SU-DHL-6 (cell line): ENCODE measurements at regions not wholly inside any gene's neighbourhood (a gene's known extent, or its start where the extent isn't known, plus 50 kb on each side); places are given as distances from the start of the nearest gene placed in this dataset.

Source experiments
- H2AFZ ChIP-seq: fragments of 200-600 bp; sonication (generic); 2 replicates; pipeline ENCODE4 v1.6.1; 2014; ENCODE audit warnings: low read depth, mild to moderate bottlenecking, moderate library complexity, mixed read lengths, antibody characterized with exemption, low read length; ENCODE audit not compliant: severe bottlenecking
- H3F3A ChIP-seq: fragments of 200-600 bp; shearing (Covaris generic); 2 replicates; pipeline ENCODE4 v1.6.0; 2016; ENCODE audit warnings: antibody characterized with exemption, mild to moderate bottlenecking; ENCODE audit not compliant: insufficient read depth
- H3K27ac ChIP-seq: fragments of 200-600 bp; sonication (generic); 2 replicates; pipeline ENCODE4 v1.5.1; 2016; ENCODE audit warnings: low read depth, mild to moderate bottlenecking, low read length, moderate library complexity, mixed read lengths
- H3K27me3 ChIP-seq: fragments of 200-600 bp; sonication (generic), shearing (Covaris generic); 2 replicates; pipeline ENCODE4 v1.6.0; 2014; ENCODE audit warnings: mild to moderate bottlenecking, low read length
- H3K36me3 ChIP-seq: fragments of 200-600 bp; sonication (generic); 2 replicates; pipeline ENCODE4 v1.6.1; 2014; ENCODE audit warnings: mild to moderate bottlenecking, low read length, mixed read lengths
- H3K4me2 ChIP-seq: fragments of 300-600, 200-600 bp; shearing (Covaris generic), sonication (generic); 2 replicates; pipeline ENCODE4 v1.6.0; 2014; ENCODE audit warnings: low read length, low read depth, mild to moderate bottlenecking; ENCODE audit not compliant: poor library complexity, severe bottlenecking
- H3K4me3 ChIP-seq: fragments of 200-600 bp; sonication (generic); 2 replicates; pipeline ENCODE4 v1.5.1; 2014; ENCODE audit warnings: antibody characterized with exemption, low read length, mild to moderate bottlenecking, mixed read lengths; ENCODE audit not compliant: insufficient read depth, poor library complexity, severe bottlenecking
- H3K79me2 ChIP-seq: fragments of 200-600 bp; sonication (generic); 2 replicates; pipeline ENCODE4 v1.6.1; 2014; ENCODE audit warnings: mild to moderate bottlenecking, low read length, moderate library complexity; ENCODE audit not compliant: insufficient read depth
- H3K9ac ChIP-seq: fragments of 200-600 bp; sonication (generic); 2 replicates; pipeline ENCODE4 v1.7.0; 2014; ENCODE audit warnings: mild to moderate bottlenecking, low read length
- H3K9me2 ChIP-seq: fragments of 200-600 bp; sonication (generic); replicated peaks from 2 replicates; pipeline ENCODE4 v1.6.1; 2014; ENCODE audit warnings: low read length; ENCODE audit not compliant: insufficient read depth
- H3K9me3 ChIP-seq: fragments of 200-600 bp; sonication (generic); 2 replicates; pipeline ENCODE4 v1.6.1; 2014; ENCODE audit warnings: low read length, mixed read lengths; ENCODE audit not compliant: insufficient read depth
- H4K20me1 ChIP-seq: fragments of 200-600 bp; sonication (generic); 2 replicates; pipeline ENCODE4 v1.6.1; 2014; ENCODE audit warnings: low read depth, mild to moderate bottlenecking, antibody characterized with exemption, low read length, moderate library complexity, mixed read lengths
- EZH2phosphoT487 ChIP-seq: fragments of 200-600 bp; sonication (generic), shearing (Covaris generic); conservative IDR thresholded peaks from 2 replicates; pipeline ENCODE4 v1.6.1; 2018; ENCODE audit warnings: mild to moderate bottlenecking, antibody characterized with exemption, low read length, moderate library complexity, mixed read lengths
- TF ChIP-seq, protein P1 (sequence below): fragments of 200-600 bp; sonication (generic); IDR thresholded peaks from one replicate; pipeline ENCODE4 v1.5.1; 2017; ENCODE audit warnings: antibody characterized with exemption, mild to moderate bottlenecking, low read length, moderate library complexity; ENCODE audit not compliant: insufficient read depth, poor library complexity, severe bottlenecking

- H3K27ac ChIP-seq: no peak overlapping the region
- no peak overlapping the region for H3K9ac ChIP-seq
- H3K9me3 ChIP-seq: no peaks in the 10 kb centered on the region
- H3F3A ChIP-seq: no peaks in the 10 kb centered on the region
- no peak overlapping the region for H2AFZ ChIP-seq
- H3K4me2 ChIP-seq: no peak overlapping the region
- H4K20me1 ChIP-seq: no peaks in the 10 kb centered on the region
- H3K4me3 ChIP-seq: no peak overlapping the region
- no peaks in the 10 kb centered on the region for H3K27me3 ChIP-seq
- H3K36me3 ChIP-seq: no peaks in the 10 kb centered on the region
- no peaks in the 10 kb centered on the region for H3K79me2 ChIP-seq
- TF ChIP-seq EZH2phosphoT487: no peak
- TF ChIP-seq, protein P1, sequence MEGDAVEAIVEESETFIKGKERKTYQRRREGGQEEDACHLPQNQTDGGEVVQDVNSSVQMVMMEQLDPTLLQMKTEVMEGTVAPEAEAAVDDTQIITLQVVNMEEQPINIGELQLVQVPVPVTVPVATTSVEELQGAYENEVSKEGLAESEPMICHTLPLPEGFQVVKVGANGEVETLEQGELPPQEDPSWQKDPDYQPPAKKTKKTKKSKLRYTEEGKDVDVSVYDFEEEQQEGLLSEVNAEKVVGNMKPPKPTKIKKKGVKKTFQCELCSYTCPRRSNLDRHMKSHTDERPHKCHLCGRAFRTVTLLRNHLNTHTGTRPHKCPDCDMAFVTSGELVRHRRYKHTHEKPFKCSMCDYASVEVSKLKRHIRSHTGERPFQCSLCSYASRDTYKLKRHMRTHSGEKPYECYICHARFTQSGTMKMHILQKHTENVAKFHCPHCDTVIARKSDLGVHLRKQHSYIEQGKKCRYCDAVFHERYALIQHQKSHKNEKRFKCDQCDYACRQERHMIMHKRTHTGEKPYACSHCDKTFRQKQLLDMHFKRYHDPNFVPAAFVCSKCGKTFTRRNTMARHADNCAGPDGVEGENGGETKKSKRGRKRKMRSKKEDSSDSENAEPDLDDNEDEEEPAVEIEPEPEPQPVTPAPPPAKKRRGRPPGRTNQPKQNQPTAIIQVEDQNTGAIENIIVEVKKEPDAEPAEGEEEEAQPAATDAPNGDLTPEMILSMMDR: no peak
- H3K9me2 ChIP-seq: no peaks in the 10 kb centered on the region
Observed at GRCh38 chr10:130401860-130402765, 265.9 kb downstream of the GLRX3 start.

DNA sequence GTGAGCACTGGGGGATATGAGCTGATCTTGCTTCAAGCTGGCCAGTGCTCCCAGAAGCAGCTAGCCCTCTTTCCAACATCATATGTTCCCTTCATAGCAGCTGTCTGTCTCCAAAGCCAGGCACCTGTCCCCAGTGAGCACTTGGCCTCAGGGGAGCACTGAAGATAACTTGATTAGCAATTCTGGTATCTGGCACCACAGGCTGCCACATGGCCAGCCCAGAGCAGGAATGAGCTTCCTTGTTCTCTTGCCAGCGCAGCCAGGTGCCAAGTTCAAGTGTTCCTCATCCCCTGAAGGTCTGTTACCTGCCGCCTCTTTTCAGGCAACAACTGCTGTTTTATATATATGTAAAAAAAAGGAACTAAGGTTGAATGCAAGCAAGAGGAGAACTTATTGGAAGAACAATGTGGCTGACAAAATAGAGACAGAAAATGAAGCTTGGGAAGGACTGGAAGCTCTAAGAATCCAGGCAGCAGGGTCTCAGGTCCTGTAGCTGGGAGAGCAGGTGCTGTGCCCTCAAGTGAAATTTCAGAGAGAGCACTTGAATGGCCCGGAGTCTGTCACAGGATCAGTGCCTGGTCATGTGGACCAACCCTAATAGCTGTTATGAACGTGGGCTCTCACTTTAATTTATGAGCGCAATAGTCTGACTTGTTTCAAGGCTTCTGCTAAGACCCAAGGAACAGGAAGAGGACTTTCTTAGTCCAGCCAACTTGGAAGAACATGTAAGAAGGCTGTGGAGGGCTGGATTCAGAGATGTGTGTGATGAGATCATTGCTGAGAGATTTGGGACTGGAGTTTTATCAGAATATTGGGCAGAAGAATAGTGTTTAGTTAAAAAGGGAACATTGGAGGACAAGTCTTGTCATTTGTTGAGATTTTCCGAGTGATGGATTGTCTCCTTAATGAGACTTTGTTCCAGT is 267.2 kb downstream of the GLRX3 start:
- no peak overlapping the region for H2AFZ ChIP-seq
- H3K79me2 ChIP-seq: no peaks in the 10 kb centered on the region
- no peak overlapping the region for H3K27ac ChIP-seq
- no peak for TF ChIP-seq EZH2phosphoT487
- TF ChIP-seq, protein P1: no peak
- H3K9me3 ChIP-seq: no peaks in the 10 kb centered on the region
- no peak overlapping the region for H3K9ac ChIP-seq
- H3F3A ChIP-seq: no peaks in the 10 kb centered on the region
- no peaks in the 10 kb centered on the region for H3K27me3 ChIP-seq
- no peak overlapping the region for H3K4me2 ChIP-seq
- no peak overlapping the region for H3K4me3 ChIP-seq
- no peaks in the 10 kb centered on the region for H4K20me1 ChIP-seq
- no peaks in the 10 kb centered on the region for H3K9me2 ChIP-seq
- no peaks in the 10 kb centered on the region for H3K36me3 ChIP-seq

- H3K9ac ChIP-seq: no peak overlapping the region
- TF ChIP-seq, protein P1: no peak
- no peak for TF ChIP-seq EZH2phosphoT487
- H3K9me3 ChIP-seq: no peaks in the 10 kb centered on the region
- no peaks in the 10 kb centered on the region for H3K27me3 ChIP-seq
- no peak overlapping the region for H3K27ac ChIP-seq
- no peaks in the 10 kb centered on the region for H3F3A ChIP-seq
- no peak overlapping the region for H2AFZ ChIP-seq
- H3K4me3 ChIP-seq: no peak overlapping the region
- H4K20me1 ChIP-seq: no peaks in the 10 kb centered on the region
- no peaks in the 10 kb centered on the region for H3K9me2 ChIP-seq
- H3K36me3 ChIP-seq: no peaks in the 10 kb centered on the region
- no peaks in the 10 kb centered on the region for H3K79me2 ChIP-seq
- H3K4me2 ChIP-seq: no peak overlapping the region
Observed at GRCh38 chr10:130404476-130405055, 268.4 kb downstream of the GLRX3 start.
